Muscle of leg (tissue), 3 donors: ENCODE measurements at regions not wholly inside any gene's neighbourhood (a gene's known extent, or its start where the extent isn't known, plus 50 kb on each side); places are given as distances from the start of the nearest gene placed in this dataset.

Experiments
- DNase-seq: peaks from one replicate; pipeline ENCODE4 v3.0.0; 2013
- H3K27ac ChIP-seq: one replicate; pipeline ENCODE4 v1.5.1; 2013; ENCODE audit warnings: mild to moderate bottlenecking, low read length, control low read depth
- H3K27me3 ChIP-seq: one replicate; pipeline ENCODE4 v1.6.1; 2013; ENCODE audit warnings: low read length; ENCODE audit not compliant: control insufficient read depth, insufficient read depth
- H3K36me3 ChIP-seq: one replicate; pipeline ENCODE4 v1.6.1; 2013; ENCODE audit warnings: low read length; ENCODE audit not compliant: control insufficient read depth, insufficient read depth
- H3K4me1 ChIP-seq: one replicate; pipeline ENCODE4 v1.6.1; 2013; ENCODE audit warnings: low read length; ENCODE audit not compliant: control insufficient read depth, insufficient read depth
- H3K4me3 ChIP-seq: one replicate; pipeline ENCODE4 v1.5.1; 2013; ENCODE audit warnings: low read length, control low read depth
- H3K9me3 ChIP-seq: replicated peaks from 2 replicates; pipeline ENCODE4 v1.6.1; 2013; ENCODE audit warnings: low read depth, low read length; ENCODE audit not compliant: control insufficient read depth
- whole genome bisulfite sequencing: methylation state at CpG from one replicate; pipeline ENCODE4 v1.1.5; 2013; ENCODE audit warnings: missing lambda C conversion rate; ENCODE audit not compliant: insufficient coverage; 5-methylcytosine and 5-hydroxymethylcytosine counted together

DNA sequence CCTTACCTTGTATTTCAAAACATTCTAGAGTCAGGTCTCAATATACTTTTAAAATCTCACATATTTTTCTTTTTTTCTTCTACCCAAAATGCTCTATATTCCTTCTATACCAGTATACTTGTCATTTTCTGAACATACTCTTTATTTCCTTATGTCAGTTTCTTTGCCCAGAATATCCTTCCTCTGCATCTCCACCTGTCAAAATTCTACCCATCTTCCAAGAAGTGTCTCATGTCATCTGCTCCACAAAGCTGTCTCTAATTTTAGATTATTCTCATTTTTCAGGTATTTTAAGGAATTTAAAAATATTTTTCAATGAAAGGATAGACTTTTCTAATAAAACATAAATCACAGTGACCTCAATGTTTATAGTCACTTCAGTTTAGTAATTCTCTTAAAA, 328.0 kb upstream of the SMIM30 start:
- H3K27ac ChIP-seq, result no peak overlapping the region
- H3K27me3 ChIP-seq, result no peaks in the 10 kb centered on the region
- H3K36me3 ChIP-seq, result no peaks in the 10 kb centered on the region
- no peaks in the 10 kb centered on the region for H3K4me1 ChIP-seq
- no peaks in the 10 kb centered on the region for H3K9me3 ChIP-seq
- DNase-seq, result no peak
- H3K4me3 ChIP-seq, result no peak overlapping the region

DNA sequence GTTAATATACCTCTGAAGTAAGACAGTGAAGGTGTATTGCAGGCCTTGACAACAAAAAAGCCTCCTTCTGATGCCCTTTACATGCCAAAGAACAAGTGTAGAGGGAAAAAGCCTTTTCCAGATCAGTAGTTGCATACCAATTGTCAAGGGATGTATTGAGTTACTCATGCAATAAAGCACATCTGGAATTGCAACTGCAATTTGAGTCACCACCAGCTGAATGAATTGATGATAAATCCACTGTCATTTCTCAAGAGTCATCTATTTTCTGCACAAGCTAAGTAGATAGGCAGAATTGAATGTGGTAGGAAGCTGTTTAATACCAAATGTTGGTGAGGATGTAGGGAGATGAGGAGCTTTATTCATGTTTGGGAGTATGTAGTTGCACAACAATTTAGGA, 325.9 kb upstream of the SMIM30 start:
- H3K27me3 ChIP-seq, result no peaks in the 10 kb centered on the region
- no peak overlapping the region for H3K4me3 ChIP-seq
- H3K36me3 ChIP-seq, result no peaks in the 10 kb centered on the region
- H3K4me1 ChIP-seq, result no peaks in the 10 kb centered on the region
- H3K9me3 ChIP-seq, result no peaks in the 10 kb centered on the region
- no peak overlapping the region for H3K27ac ChIP-seq
- no peak for DNase-seq

DNA sequence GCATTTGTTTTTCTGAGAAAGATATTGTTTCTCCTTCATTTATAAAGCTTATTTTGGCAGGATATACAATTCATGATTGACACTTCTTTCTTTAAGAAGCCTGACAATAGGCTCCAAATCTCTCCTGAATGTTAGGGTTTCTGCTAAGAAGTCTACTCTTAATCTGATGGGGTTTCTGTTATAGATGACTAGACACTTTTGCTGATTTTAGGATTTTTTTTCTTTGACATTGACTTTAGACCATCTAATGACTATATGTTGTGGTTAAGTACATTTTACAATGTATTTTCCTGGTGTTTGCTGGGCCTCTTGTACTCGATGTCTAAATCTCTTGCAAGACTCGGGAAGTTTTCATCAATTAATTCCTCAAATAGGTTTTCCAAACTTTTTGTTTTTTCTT, 321.8 kb upstream of the SMIM30 start:
- DNase-seq, result no peak
- H3K27ac ChIP-seq, result no peak overlapping the region
- no CpG with 5 or more reads among the region's 2 CpGs for WGBS
- H3K4me3 ChIP-seq, result no peak overlapping the region
- no peaks in the 10 kb centered on the region for H3K27me3 ChIP-seq
- H3K9me3 ChIP-seq, result no peaks in the 10 kb centered on the region
- H3K36me3 ChIP-seq, result no peaks in the 10 kb centered on the region
- H3K4me1 ChIP-seq, result no peaks in the 10 kb centered on the region

DNA sequence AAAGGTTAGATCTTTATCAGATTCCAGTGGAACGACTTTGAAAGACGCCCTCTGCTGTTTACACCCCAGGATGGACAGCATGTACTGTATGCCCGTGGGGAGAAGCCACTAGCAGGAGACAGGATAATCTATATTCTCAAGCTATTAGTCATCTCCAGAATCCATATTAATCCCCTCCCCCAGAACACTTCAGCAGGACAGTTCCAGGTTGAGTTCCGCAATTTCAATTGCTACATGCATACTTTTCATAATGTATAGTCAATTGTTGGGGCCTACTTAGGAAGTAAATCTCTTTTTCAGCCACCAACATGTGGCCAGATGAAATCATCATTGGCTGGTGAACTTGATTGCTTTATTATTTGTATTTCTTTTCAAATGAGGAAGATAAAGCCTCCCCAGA, 313.1 kb upstream of the SMIM30 start:
- DNase-seq, result peak; percentile 15
- no peak overlapping the region for H3K27ac ChIP-seq
- H3K36me3 ChIP-seq, result no peaks in the 10 kb centered on the region
- WGBS, result 70% methylated on average over 2 of the region's 4 CpGs
- no peaks in the 10 kb centered on the region for H3K27me3 ChIP-seq
- H3K4me3 ChIP-seq, result no peak overlapping the region
- no peaks in the 10 kb centered on the region for H3K9me3 ChIP-seq
- no peaks in the 10 kb centered on the region for H3K4me1 ChIP-seq

DNA sequence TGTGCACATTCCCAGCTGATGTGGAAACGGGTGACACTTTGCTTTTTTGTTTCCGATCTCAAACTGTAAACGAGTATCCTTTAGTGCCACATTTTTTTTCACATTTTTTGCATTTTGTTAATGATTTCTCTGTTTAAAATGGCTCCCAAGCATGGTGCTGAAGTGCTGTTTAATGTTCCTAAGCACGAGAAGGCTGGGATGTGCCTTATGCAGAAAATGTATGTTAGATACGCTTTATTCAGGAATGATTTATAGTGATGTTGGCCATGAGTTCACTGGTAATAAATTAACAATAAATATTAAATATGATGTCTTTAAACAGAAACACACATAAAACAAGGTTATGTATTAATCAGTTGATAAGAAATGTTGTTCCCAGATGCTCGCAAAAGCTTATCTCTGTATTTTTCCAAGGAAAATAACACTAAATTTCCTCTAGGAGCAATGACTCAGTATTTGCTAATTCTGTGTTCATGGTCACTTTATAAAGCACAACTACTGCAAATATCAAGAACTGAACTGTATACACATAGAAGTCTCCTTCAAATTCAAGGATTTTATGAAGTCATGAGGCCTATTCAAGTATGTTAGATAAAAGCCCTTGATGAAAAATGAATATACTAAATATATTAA, 305.9 kb upstream of the SMIM30 start:
- Histone ChIP-seq H3K4me1 (no peaks in the 10 kb centered on the region), H3K27ac (no peak overlapping the region), H3K4me3 (no peak overlapping the region), H3K27me3 (no peaks in the 10 kb centered on the region), H3K9me3 (no peaks in the 10 kb centered on the region), H3K36me3 (no peaks in the 10 kb centered on the region)
- 17% methylated on average over 1 of the region's 6 CpGs for WGBS
- DNase-seq, result no peak

DNA sequence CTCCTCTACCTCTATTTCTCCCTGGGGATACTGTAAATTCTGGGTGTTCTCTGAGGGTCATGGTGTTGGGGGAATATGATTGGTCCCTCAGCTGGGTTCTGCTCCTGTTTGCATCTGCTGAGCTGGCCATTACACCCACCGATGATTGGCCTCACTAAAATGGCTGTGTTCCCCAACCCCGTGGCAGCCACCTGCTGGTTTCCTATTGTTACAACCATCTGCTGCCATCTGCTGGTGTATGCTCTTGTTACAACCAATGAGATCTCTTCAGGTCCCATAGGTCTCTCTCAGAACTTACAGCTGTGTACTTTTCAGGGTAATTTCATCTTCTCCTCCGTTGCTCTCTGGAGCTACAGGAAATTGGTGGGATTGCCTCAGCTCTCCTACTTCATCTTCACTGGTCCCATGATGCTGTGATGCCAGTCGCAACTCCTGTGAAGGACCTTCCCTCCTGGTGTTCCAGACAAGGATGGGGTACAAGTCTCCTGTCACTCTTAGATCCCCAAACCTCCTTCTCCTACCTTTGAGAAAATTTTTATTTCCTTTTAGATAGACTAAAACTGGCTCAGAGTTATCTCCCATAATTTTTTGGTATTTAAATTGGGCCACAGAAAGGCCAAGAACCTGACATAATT, 303.5 kb upstream of the SMIM30 start:
- H3K27ac ChIP-seq, result no peak overlapping the region
- H3K4me3 ChIP-seq, result no peak overlapping the region
- no peaks in the 10 kb centered on the region for H3K4me1 ChIP-seq
- WGBS, result 22% methylated on average over 3 of the region's 4 CpGs
- DNase-seq, result peak; percentile 85
- no peaks in the 10 kb centered on the region for H3K36me3 ChIP-seq
- H3K27me3 ChIP-seq, result no peaks in the 10 kb centered on the region
- no peaks in the 10 kb centered on the region for H3K9me3 ChIP-seq

DNA sequence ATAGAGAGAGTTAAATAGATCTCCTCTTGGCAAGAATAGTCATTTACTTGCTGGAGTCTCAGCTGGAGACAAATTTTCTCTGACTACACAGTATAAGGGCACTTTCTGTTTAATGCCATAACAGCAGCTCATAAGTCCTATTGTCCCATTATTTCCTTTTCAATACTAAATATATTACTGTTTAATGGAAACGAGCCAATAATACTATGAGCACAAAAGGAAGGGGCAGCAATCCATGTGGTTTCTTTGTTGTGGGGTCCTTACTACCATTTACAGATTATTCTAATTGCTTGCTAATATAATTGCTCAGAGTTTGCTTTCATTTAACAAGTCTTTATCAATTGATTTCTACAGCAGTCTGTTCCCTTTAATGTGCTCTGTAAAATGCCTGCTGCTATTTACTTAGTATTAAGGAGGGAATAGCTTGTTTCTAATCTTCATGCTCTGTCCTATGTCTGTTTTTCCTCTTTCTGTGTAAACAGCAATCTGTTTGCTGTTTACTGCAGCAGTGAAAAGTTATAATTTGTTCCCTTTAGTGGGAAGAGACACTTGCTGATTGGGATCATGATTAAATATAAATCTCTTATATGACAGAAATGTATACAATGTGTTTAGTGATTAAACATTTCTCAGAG, 296.2 kb upstream of the SMIM30 start:
- no peaks in the 10 kb centered on the region for H3K4me1 ChIP-seq
- WGBS, result no CpG with 5 or more reads among the region's 1 CpG
- no peak overlapping the region for H3K27ac ChIP-seq
- no peaks in the 10 kb centered on the region for H3K9me3 ChIP-seq
- no peak overlapping the region for H3K4me3 ChIP-seq
- H3K36me3 ChIP-seq, result no peaks in the 10 kb centered on the region
- no peaks in the 10 kb centered on the region for H3K27me3 ChIP-seq
- DNase-seq, result no peak

DNA sequence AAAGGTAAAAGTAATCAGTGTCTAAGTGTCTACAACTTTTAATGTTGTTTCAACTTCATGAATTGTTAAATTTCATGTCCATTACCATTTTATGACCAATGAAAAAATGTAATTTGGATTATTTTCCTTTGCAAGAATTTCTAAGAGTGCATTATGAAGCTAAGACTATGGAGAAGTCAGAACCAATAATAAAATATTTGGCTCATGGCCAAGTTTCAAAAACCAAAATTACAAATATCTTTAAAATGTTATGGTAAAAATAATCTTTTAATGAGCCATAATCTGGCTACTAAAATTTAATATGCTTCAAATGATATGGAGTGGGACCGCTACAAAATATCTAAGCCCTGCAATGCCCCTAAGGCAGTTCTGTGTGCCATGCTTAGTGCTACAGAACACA, 294.1 kb upstream of the SMIM30 start:
- no peak overlapping the region for H3K4me3 ChIP-seq
- WGBS, result no CpG with 5 or more reads among the region's 1 CpG

DNA sequence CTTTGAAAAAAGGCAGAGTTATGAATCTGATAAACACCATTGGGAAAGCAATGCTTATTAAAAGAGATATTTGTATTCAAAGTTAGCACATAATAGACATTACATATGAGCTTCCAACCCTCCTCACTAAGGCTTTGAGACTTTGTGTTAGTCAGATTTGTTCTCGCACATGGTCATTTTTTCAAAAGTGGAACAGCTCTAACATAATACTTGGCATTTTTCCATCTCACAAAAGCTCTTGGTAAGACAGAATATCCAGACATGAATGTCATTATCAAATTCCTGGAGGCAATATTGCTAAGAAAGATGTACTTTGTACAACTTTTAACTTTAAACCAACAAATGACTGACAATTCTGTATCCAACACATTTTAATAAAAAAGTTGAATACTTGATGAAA, 292.4 kb upstream of the SMIM30 start:
- DNase-seq, result peak; percentile 8
- H3K9me3 ChIP-seq, result no peaks in the 10 kb centered on the region
- H3K36me3 ChIP-seq, result no peaks in the 10 kb centered on the region
- WGBS, result 33% methylated on average over 1 of the region's 1 CpG
- no peaks in the 10 kb centered on the region for H3K4me1 ChIP-seq
- H3K27ac ChIP-seq, result no peak overlapping the region
- H3K4me3 ChIP-seq, result no peak overlapping the region
- H3K27me3 ChIP-seq, result no peaks in the 10 kb centered on the region

More for the DNA sequence above, 294.1 kb upstream of the SMIM30 start:
- H3K27me3 ChIP-seq, result no peaks in the 10 kb centered on the region
- no peak for DNase-seq
- no peak overlapping the region for H3K27ac ChIP-seq
- no peaks in the 10 kb centered on the region for H3K36me3 ChIP-seq
- H3K4me1 ChIP-seq, result no peaks in the 10 kb centered on the region
- no peaks in the 10 kb centered on the region for H3K9me3 ChIP-seq

DNA sequence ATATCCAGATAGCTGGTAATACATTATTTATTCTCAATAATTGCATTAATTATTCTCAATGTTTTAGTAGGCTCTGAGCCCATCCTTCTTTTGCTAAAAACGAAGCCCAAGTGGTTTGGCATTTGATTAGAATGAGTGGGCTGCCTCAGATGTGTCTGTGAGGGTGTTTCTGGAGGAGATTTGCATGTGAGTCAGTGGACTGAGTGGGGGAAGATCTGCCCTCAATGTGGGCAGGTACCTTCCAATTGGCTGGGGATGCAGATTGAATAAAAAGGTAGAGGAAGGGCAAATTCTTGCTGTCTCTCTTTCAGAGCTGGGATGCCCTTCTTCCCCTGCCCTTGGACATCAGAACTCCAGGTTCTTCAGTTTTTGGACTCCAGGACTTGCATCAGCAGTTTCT, 290.6 kb upstream of the SMIM30 start:
- H3K27me3 ChIP-seq, result no peaks in the 10 kb centered on the region
- H3K27ac ChIP-seq, result no peak overlapping the region
- H3K36me3 ChIP-seq, result no peaks in the 10 kb centered on the region
- H3K4me1 ChIP-seq, result no peaks in the 10 kb centered on the region
- no peak for DNase-seq
- H3K4me3 ChIP-seq, result no peak overlapping the region
- 88% methylated on average over 1 of the region's 1 CpG for WGBS
- H3K9me3 ChIP-seq, result no peaks in the 10 kb centered on the region
